ENCODE measurements at regions not wholly inside any gene's neighbourhood (a gene's known extent, or its start where the extent isn't known, plus 50 kb on each side); places are given as distances from the start of the nearest gene placed in this dataset.

- H2AK5ac ChIP-seq (ENCODE audit: low read length, severe bottlenecking) = no peak overlapping the region
- no peak overlapping the region for H3K4me2 ChIP-seq (ENCODE audit: low read length, poor library complexity, severe bottlenecking)
- no CpG with 5 or more reads among the region's 2 CpGs for WGBS
- H3K4me1 ChIP-seq (ENCODE audit: control insufficient read depth, insufficient read depth, low read depth, low read length) = no peaks in the 10 kb centered on the region
- no peak overlapping the region for H3K14ac ChIP-seq (ENCODE audit: low read length in 2 of 2)
- H2BK120ac ChIP-seq (ENCODE audit: low read depth, low read length) = no peak overlapping the region
- H2BK5ac ChIP-seq (ENCODE audit: low read depth, low read length, poor library complexity, severe bottlenecking) = no peak overlapping the region
- no peaks in the 10 kb centered on the region for H3K9me3 ChIP-seq (ENCODE audit: control insufficient read depth, low read length)
- H2AFZ ChIP-seq (ENCODE audit: low read depth, low read length) = no peak overlapping the region
- no peaks in the 10 kb centered on the region for H3K27me3 ChIP-seq (ENCODE audit: control insufficient read depth in 1 of 2, insufficient read depth in 1 of 2, low read length in 2 of 2)
- H3K27ac ChIP-seq (ENCODE audit: low read length, poor library complexity, severe bottlenecking) = no peak overlapping the region
- no peak overlapping the region for H3K9ac ChIP-seq (ENCODE audit: low read length)
- no peak overlapping the region for H3K4me3 ChIP-seq (ENCODE audit: insufficient read depth in 1 of 2, low read depth in 1 of 2, low read length in 2 of 2)
- H4K8ac ChIP-seq (ENCODE audit: low read length) = no peak overlapping the region
- no peaks in the 10 kb centered on the region for H3K36me3 ChIP-seq (ENCODE audit: control insufficient read depth in 1 of 2, insufficient read depth in 2 of 2, low read depth in 1 of 2, low read length in 2 of 2)
- no peak overlapping the region for H3K18ac ChIP-seq (ENCODE audit: low read depth in 1 of 2, low read length in 2 of 2)
- H3K79me1 ChIP-seq (replicated peaks; ENCODE audit: low read length, poor library complexity, severe bottlenecking) = no peaks in the 10 kb centered on the region
- no peak for DNase-seq
- no peak overlapping the region for H3K23ac ChIP-seq (ENCODE audit: low read length in 2 of 2)
- H2BK12ac ChIP-seq (ENCODE audit: low read length in 2 of 2) = no peak overlapping the region
- no peak overlapping the region for H3K4ac ChIP-seq (ENCODE audit: low read depth in 1 of 2, low read length in 2 of 2)
- no peak overlapping the region for H2BK15ac ChIP-seq (ENCODE audit: low read depth, poor library complexity, severe bottlenecking)
- H4K91ac ChIP-seq (ENCODE audit: low read length) = no peak overlapping the region
Measured at GRCh38 chr12:87329076-87329863, 699.9 kb downstream of the C12orf50 start.

GRCh38 chr12:87323369-87323768 is 705.8 kb downstream of the C12orf50 start:
- Histone ChIP-seq H2BK5ac (ENCODE audit: low read depth, low read length, poor library complexity, severe bottlenecking) (no peak overlapping the region), H3K36me3 (ENCODE audit: control insufficient read depth in 1 of 2, insufficient read depth in 2 of 2, low read depth in 1 of 2, low read length in 2 of 2) (no peaks in the 10 kb centered on the region), H3K27me3 (ENCODE audit: control insufficient read depth in 1 of 2, insufficient read depth in 1 of 2, low read length in 2 of 2) (no peaks in the 10 kb centered on the region), H3K14ac (ENCODE audit: low read length in 2 of 2) (no peak overlapping the region), H3K4me3 (ENCODE audit: insufficient read depth in 1 of 2, low read depth in 1 of 2, low read length in 2 of 2) (no peak overlapping the region), H3K79me1 (replicated peaks; ENCODE audit: low read length, poor library complexity, severe bottlenecking) (no peaks in the 10 kb centered on the region), H3K9me3 (ENCODE audit: control insufficient read depth, low read length) (peaks cover 3% of the 10 kb centered on the region), H4K91ac (ENCODE audit: low read length) (no peak overlapping the region), H3K4me1 (ENCODE audit: control insufficient read depth, insufficient read depth, low read depth, low read length) (no peaks in the 10 kb centered on the region), H3K27ac (ENCODE audit: low read length, poor library complexity, severe bottlenecking) (no peak overlapping the region), H2BK15ac (ENCODE audit: low read depth, poor library complexity, severe bottlenecking) (no peak overlapping the region), H2BK12ac (ENCODE audit: low read length in 2 of 2) (no peak overlapping the region), H3K18ac (ENCODE audit: low read depth in 1 of 2, low read length in 2 of 2) (no peak overlapping the region), H3K4me2 (ENCODE audit: low read length, poor library complexity, severe bottlenecking) (no peak overlapping the region), H3K23ac (ENCODE audit: low read length in 2 of 2) (no peak overlapping the region), H3K9ac (ENCODE audit: low read length) (no peak overlapping the region), H2AK5ac (ENCODE audit: low read length, severe bottlenecking) (no peak overlapping the region), H2BK120ac (ENCODE audit: low read depth, low read length) (no peak overlapping the region), H3K4ac (ENCODE audit: low read depth in 1 of 2, low read length in 2 of 2) (no peak overlapping the region), H2AFZ (ENCODE audit: low read depth, low read length) (no peak overlapping the region), H4K8ac (ENCODE audit: low read length) (no peak overlapping the region)
- no peak for DNase-seq
- WGBS = no CpG with 5 or more reads among the region's 1 CpG

- Histone ChIP-seq H2BK120ac (ENCODE audit: low read depth, low read length) (no peak overlapping the region), H3K18ac (ENCODE audit: low read depth in 1 of 2, low read length in 2 of 2) (no peak overlapping the region), H3K27me3 (ENCODE audit: control insufficient read depth in 1 of 2, insufficient read depth in 1 of 2, low read length in 2 of 2) (no peaks in the 10 kb centered on the region), H3K9me3 (ENCODE audit: control insufficient read depth, low read length) (peaks cover 3% of the 10 kb centered on the region), H3K4me1 (ENCODE audit: control insufficient read depth, insufficient read depth, low read depth, low read length) (no peaks in the 10 kb centered on the region), H3K4me2 (ENCODE audit: low read length, poor library complexity, severe bottlenecking) (no peak overlapping the region), H3K79me1 (replicated peaks; ENCODE audit: low read length, poor library complexity, severe bottlenecking) (no peaks in the 10 kb centered on the region), H2BK5ac (ENCODE audit: low read depth, low read length, poor library complexity, severe bottlenecking) (no peak overlapping the region), H3K4ac (ENCODE audit: low read depth in 1 of 2, low read length in 2 of 2) (no peak overlapping the region), H2BK12ac (ENCODE audit: low read length in 2 of 2) (no peak overlapping the region), H3K14ac (ENCODE audit: low read length in 2 of 2) (no peak overlapping the region), H3K27ac (ENCODE audit: low read length, poor library complexity, severe bottlenecking) (no peak overlapping the region), H3K4me3 (ENCODE audit: insufficient read depth in 1 of 2, low read depth in 1 of 2, low read length in 2 of 2) (no peak overlapping the region), H2AFZ (ENCODE audit: low read depth, low read length) (no peak overlapping the region), H3K23ac (ENCODE audit: low read length in 2 of 2) (no peak overlapping the region), H4K91ac (ENCODE audit: low read length) (no peak overlapping the region), H3K9ac (ENCODE audit: low read length) (no peak overlapping the region), H3K36me3 (ENCODE audit: control insufficient read depth in 1 of 2, insufficient read depth in 2 of 2, low read depth in 1 of 2, low read length in 2 of 2) (no peaks in the 10 kb centered on the region), H2AK5ac (ENCODE audit: low read length, severe bottlenecking) (no peak overlapping the region), H4K8ac (ENCODE audit: low read length) (no peak overlapping the region), H2BK15ac (ENCODE audit: low read depth, poor library complexity, severe bottlenecking) (no peak overlapping the region)
- DNase-seq = peak; percentile 9
Measured at GRCh38 chr12:87320724-87321123, 708.5 kb downstream of the C12orf50 start.

- Histone ChIP-seq H4K8ac (ENCODE audit: low read length) (no peak overlapping the region), H3K9ac (ENCODE audit: low read length) (no peak overlapping the region), H3K18ac (ENCODE audit: low read depth in 1 of 2, low read length in 2 of 2) (no peak overlapping the region)
Measured at GRCh38 chr12:87317302-87317701, 711.9 kb downstream of the C12orf50 start.

More at GRCh38 chr12:87317302-87317701, 711.9 kb downstream of the C12orf50 start:
- no peak overlapping the region for H2AK5ac ChIP-seq (ENCODE audit: low read length, severe bottlenecking)
- no peaks in the 10 kb centered on the region for H3K27me3 ChIP-seq (ENCODE audit: control insufficient read depth in 1 of 2, insufficient read depth in 1 of 2, low read length in 2 of 2)
- DNase-seq = no peak
- no peak overlapping the region for H2BK15ac ChIP-seq (ENCODE audit: low read depth, poor library complexity, severe bottlenecking)
- no peak overlapping the region for H2BK5ac ChIP-seq (ENCODE audit: low read depth, low read length, poor library complexity, severe bottlenecking)
- H4K91ac ChIP-seq (ENCODE audit: low read length) = no peak overlapping the region
- peaks cover 3% of the 10 kb centered on the region for H3K9me3 ChIP-seq (ENCODE audit: control insufficient read depth, low read length)
- H2BK12ac ChIP-seq (ENCODE audit: low read length in 2 of 2) = no peak overlapping the region
- H3K4me2 ChIP-seq (ENCODE audit: low read length, poor library complexity, severe bottlenecking) = no peak overlapping the region
- 100% methylated on average over 2 of the region's 4 CpGs for WGBS
- H2BK120ac ChIP-seq (ENCODE audit: low read depth, low read length) = no peak overlapping the region
- H3K4me1 ChIP-seq (ENCODE audit: control insufficient read depth, insufficient read depth, low read depth, low read length) = no peaks in the 10 kb centered on the region
- H3K36me3 ChIP-seq (ENCODE audit: control insufficient read depth in 1 of 2, insufficient read depth in 2 of 2, low read depth in 1 of 2, low read length in 2 of 2) = no peaks in the 10 kb centered on the region
- no peak overlapping the region for H3K27ac ChIP-seq (ENCODE audit: low read length, poor library complexity, severe bottlenecking)
- H3K4me3 ChIP-seq (ENCODE audit: insufficient read depth in 1 of 2, low read depth in 1 of 2, low read length in 2 of 2) = no peak overlapping the region
- H3K23ac ChIP-seq (ENCODE audit: low read length in 2 of 2) = no peak overlapping the region
- H2AFZ ChIP-seq (ENCODE audit: low read depth, low read length) = no peak overlapping the region
- H3K4ac ChIP-seq (ENCODE audit: low read depth in 1 of 2, low read length in 2 of 2) = no peak overlapping the region
- no peaks in the 10 kb centered on the region for H3K79me1 ChIP-seq (replicated peaks; ENCODE audit: low read length, poor library complexity, severe bottlenecking)
- H3K14ac ChIP-seq (ENCODE audit: low read length in 2 of 2) = no peak overlapping the region

Data from mesenchymal stem cell (in vitro differentiated cells and primary cell).